ENCODE measurements at regions not wholly inside any gene's neighbourhood (a gene's known extent, or its start where the extent isn't known, plus 50 kb on each side); places are given as distances from the start of the nearest gene placed in this dataset.

- no peak overlapping the region for H3K27ac ChIP-seq
- TF ChIP-seq CTCF (IDR thresholded peaks at IDR 0.05) = no peak
- no peak for TF ChIP-seq ZFX (IDR thresholded peaks at IDR 0.05; ENCODE audit: borderline replicate concordance)
Observed at GRCh38 chr10:70976063-70976695, 87.8 kb upstream of the PCBD1 start.

- H3K27ac ChIP-seq = no peak overlapping the region
- TF ChIP-seq ZFX (IDR thresholded peaks at IDR 0.05; ENCODE audit: borderline replicate concordance) (no peak), CTCF (IDR thresholded peaks at IDR 0.05) (no peak)
Observed at GRCh38 chr10:70977625-70978024, 89.3 kb upstream of the PCBD1 start.

GRCh38 chr10:70978181-70978580 is 89.8 kb upstream of the PCBD1 start:
- no peak for TF ChIP-seq CTCF (IDR thresholded peaks at IDR 0.05)
- TF ChIP-seq ZFX (IDR thresholded peaks at IDR 0.05; ENCODE audit: borderline replicate concordance) = no peak
- H3K27ac ChIP-seq = no peak overlapping the region

GRCh38 chr10:70978816-70979480 is 90.6 kb upstream of the PCBD1 start:
- TF ChIP-seq CTCF (IDR thresholded peaks at IDR 0.05) (no peak), ZFX (IDR thresholded peaks at IDR 0.05; ENCODE audit: borderline replicate concordance) (no peak)
- H3K27ac ChIP-seq = no peak overlapping the region

- TF ChIP-seq CTCF (IDR thresholded peaks at IDR 0.05) = no peak
- no peak for TF ChIP-seq ZFX (IDR thresholded peaks at IDR 0.05; ENCODE audit: borderline replicate concordance)
- H3K27ac ChIP-seq = no peak overlapping the region
Observed at GRCh38 chr10:70980687-70981086, 92.3 kb upstream of the PCBD1 start.

GRCh38 chr10:70981171-70981836 is 92.9 kb upstream of the PCBD1 start:
- TF ChIP-seq ZFX (IDR thresholded peaks at IDR 0.05; ENCODE audit: borderline replicate concordance) = no peak
- no peak for TF ChIP-seq CTCF (IDR thresholded peaks at IDR 0.05)
- no peak overlapping the region for H3K27ac ChIP-seq

- H3K27ac ChIP-seq = no peak overlapping the region
- TF ChIP-seq ZFX (IDR thresholded peaks at IDR 0.05; ENCODE audit: borderline replicate concordance) = no peak
- TF ChIP-seq CTCF (IDR thresholded peaks at IDR 0.05) = no peak
Observed at GRCh38 chr10:70981936-70982335, 93.6 kb upstream of the PCBD1 start.
